ENCODE measurements at regions not wholly inside any gene's neighbourhood (a gene's known extent, or its start where the extent isn't known, plus 50 kb on each side); places are given as distances from the start of the nearest gene placed in this dataset.

DNA sequence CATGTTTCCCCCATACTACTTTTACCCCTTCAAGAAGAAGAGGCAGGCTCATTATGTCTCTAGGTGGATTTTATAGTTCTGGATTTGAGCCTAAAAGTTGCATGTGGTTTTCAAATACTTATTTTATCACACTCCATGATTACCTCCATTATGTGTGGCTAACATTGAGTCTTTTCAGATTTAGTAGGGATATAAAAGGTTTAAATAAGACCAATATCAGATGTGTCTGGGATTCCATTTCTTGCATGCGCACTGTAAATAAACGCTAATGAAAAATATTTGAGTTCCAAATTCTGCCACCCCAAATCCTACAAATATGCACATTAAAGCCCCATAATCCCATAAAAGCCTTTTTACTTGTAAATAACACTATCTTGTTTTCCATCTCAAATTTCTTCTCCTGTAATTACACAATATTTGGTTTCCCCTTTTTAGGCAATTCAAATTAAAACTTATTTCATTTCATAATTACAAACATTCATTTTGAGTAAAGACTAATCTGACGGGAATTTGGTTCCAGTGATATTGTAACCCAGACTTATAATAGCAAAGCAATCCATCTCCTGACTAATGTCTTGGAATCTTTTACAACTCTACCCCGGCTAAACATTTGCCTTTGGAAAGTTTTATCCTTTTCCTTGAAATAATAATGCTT lies 600.0 kb downstream of the SLC4A3 start:
- no peak overlapping the region for H3K4me2 ChIP-seq (ENCODE audit: insufficient read depth, low read length, poor library complexity, severe bottlenecking)

DNA sequence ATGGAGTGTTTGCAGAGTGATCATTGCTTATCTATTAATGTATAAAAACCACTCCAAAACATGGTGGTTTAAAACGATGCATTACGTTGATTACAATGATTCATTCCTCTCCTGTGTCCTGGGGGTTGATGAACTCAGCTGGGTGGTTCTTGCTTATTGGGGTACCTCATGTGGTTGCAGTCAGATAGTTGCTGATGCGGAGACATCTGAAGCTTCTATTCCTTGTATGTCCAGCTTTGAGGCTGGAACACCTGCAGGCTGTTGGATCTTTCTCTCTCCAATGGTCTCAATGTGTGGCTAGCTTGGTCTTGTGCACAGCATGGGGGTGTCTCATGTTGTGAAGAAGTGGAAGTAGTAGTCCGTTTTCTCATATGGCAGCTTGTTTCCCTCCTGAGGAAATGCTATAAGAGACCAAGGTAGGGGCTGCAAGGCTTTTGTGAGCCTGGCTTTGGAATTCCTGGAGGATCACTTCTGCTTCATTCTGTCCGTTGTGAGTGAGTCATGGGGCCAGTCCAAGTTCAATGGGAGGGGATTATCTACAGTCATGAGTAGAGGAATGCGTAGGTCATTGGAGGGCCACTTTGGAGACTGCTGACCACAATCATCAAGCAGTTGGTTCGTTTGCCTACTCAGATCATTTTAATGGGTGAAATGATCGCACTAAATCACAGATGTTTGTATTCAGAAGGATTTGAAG lies 601.0 kb downstream of the SLC4A3 start:
- H3K14ac ChIP-seq (ENCODE audit: low read length) = no peak overlapping the region
- no peaks in the 10 kb centered on the region for H3K79me1 ChIP-seq (ENCODE audit: low read depth, low read length)
- H3K4ac ChIP-seq (ENCODE audit: low read length) = no peak overlapping the region
- H3K27me3 ChIP-seq (ENCODE audit: control insufficient read depth in 3 of 3, insufficient read depth in 3 of 3, low read depth in 1 of 3, low read length in 3 of 3) = no peaks in the 10 kb centered on the region
- H3K4me3 ChIP-seq (ENCODE audit: low read length in 2 of 2) = no peak overlapping the region
- no peak overlapping the region for H2AK5ac ChIP-seq (ENCODE audit: low read depth, low read length)
- no peak for DNase-seq (ENCODE audit: low spot score)
- no peak overlapping the region for H3K18ac ChIP-seq (ENCODE audit: low read length)
- no peaks in the 10 kb centered on the region for H3K36me3 ChIP-seq (replicated peaks in 1 of 2; ENCODE audit: control insufficient read depth in 2 of 2, insufficient read depth in 2 of 2, low read length in 2 of 2)
- H3K23ac ChIP-seq (ENCODE audit: low read depth, low read length, poor library complexity) = no peak overlapping the region
- H2BK15ac ChIP-seq (ENCODE audit: low read length) = no peak overlapping the region
- H4K91ac ChIP-seq (ENCODE audit: low read depth, low read length, poor library complexity) = no peak overlapping the region
- no peak overlapping the region for H2BK12ac ChIP-seq (ENCODE audit: low read length)
- WGBS, 2 donors (ENCODE audit: extremely low coverage in 2 of 2, insufficient read length in 2 of 2, insufficient replicate concordance in 1 of 2) = no CpG with 5 or more reads among the region's 8 CpGs
- H3K27ac ChIP-seq (replicated peaks; ENCODE audit: low read length) = no peak overlapping the region
- H2AFZ ChIP-seq (ENCODE audit: low read length) = no peak overlapping the region
- peaks cover 0 to 1% of the 10 kb centered on the region in 2 donors for H3K9me3 ChIP-seq (replicated peaks in 1 of 2; ENCODE audit: control insufficient read depth in 2 of 2, insufficient read depth in 1 of 2, low read depth in 1 of 2, low read length in 2 of 2)
- no peak overlapping the region for H4K8ac ChIP-seq (ENCODE audit: low read depth, low read length)
- H2BK120ac ChIP-seq (ENCODE audit: low read depth, low read length) = no peak overlapping the region
- H3K4me2 ChIP-seq (ENCODE audit: insufficient read depth, low read length, poor library complexity, severe bottlenecking) = no peak overlapping the region
- H3K9ac ChIP-seq (ENCODE audit: low read depth, low read length, poor library complexity) = no peak overlapping the region
- peaks cover 0 to 1% of the 10 kb centered on the region in 2 donors for H3K4me1 ChIP-seq (ENCODE audit: control insufficient read depth in 2 of 2, insufficient read depth in 1 of 2, low read depth in 1 of 2, low read length in 2 of 2)
- H2BK5ac ChIP-seq (ENCODE audit: low read length) = no peak overlapping the region

More for the DNA sequence above, 600.0 kb downstream of the SLC4A3 start:
- Histone ChIP-seq H3K27ac (replicated peaks; ENCODE audit: low read length) (no peak overlapping the region), H3K36me3 (replicated peaks in 1 of 2; ENCODE audit: control insufficient read depth in 2 of 2, insufficient read depth in 2 of 2, low read length in 2 of 2) (no peaks in the 10 kb centered on the region), H4K8ac (ENCODE audit: low read depth, low read length) (no peak overlapping the region), H2BK12ac (ENCODE audit: low read length) (no peak overlapping the region), H3K18ac (ENCODE audit: low read length) (no peak overlapping the region), H2BK15ac (ENCODE audit: low read length) (no peak overlapping the region), H2AK5ac (ENCODE audit: low read depth, low read length) (no peak overlapping the region), H3K27me3 (ENCODE audit: control insufficient read depth in 3 of 3, insufficient read depth in 3 of 3, low read depth in 1 of 3, low read length in 3 of 3) (no peaks in the 10 kb centered on the region), H3K9ac (ENCODE audit: low read depth, low read length, poor library complexity) (no peak overlapping the region), H3K79me1 (ENCODE audit: low read depth, low read length) (no peaks in the 10 kb centered on the region), H3K14ac (ENCODE audit: low read length) (no peak overlapping the region), H3K4me1 (ENCODE audit: control insufficient read depth in 2 of 2, insufficient read depth in 1 of 2, low read depth in 1 of 2, low read length in 2 of 2) (peaks cover 0 to 1% of the 10 kb centered on the region in 2 donors), H2BK120ac (ENCODE audit: low read depth, low read length) (no peak overlapping the region), H3K9me3 (replicated peaks in 1 of 2; ENCODE audit: control insufficient read depth in 2 of 2, insufficient read depth in 1 of 2, low read depth in 1 of 2, low read length in 2 of 2) (peaks cover 0 to 1% of the 10 kb centered on the region in 2 donors), H2BK5ac (ENCODE audit: low read length) (no peak overlapping the region), H2AFZ (ENCODE audit: low read length) (no peak overlapping the region), H3K23ac (ENCODE audit: low read depth, low read length, poor library complexity) (no peak overlapping the region), H3K4me3 (ENCODE audit: low read length in 2 of 2) (no peak overlapping the region), H4K91ac (ENCODE audit: low read depth, low read length, poor library complexity) (no peak overlapping the region), H3K4ac (ENCODE audit: low read length) (no peak overlapping the region)
- no peak for DNase-seq (ENCODE audit: low spot score)
- no CpG with 5 or more reads among the region's 4 CpGs for WGBS, 2 donors (ENCODE audit: extremely low coverage in 2 of 2, insufficient read length in 2 of 2, insufficient replicate concordance in 1 of 2)

DNA sequence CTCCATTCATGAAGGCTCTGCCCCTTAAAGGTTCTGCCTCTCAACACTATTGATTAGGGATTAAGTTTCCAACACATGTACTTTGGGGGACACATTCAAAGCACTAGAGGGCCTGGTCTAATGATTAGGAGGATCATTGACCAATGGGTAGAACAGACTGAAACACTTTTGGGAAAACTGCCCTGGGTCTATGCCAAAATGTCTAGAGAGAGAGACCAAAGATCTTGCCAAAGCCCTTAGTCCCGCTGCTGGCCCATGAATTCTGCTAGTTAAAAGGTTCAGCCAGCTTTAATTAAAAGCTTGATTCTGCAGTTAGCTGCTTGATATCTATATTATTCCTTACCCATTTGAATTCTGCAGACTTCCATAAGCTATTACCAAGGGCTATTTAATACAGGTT lies 613.2 kb downstream of the SLC4A3 start:
- no peaks in the 10 kb centered on the region for H3K9me3 ChIP-seq (replicated peaks in 1 of 2; ENCODE audit: control insufficient read depth in 2 of 2, insufficient read depth in 1 of 2, low read depth in 1 of 2, low read length in 2 of 2)
- H3K9ac ChIP-seq (ENCODE audit: low read depth, low read length, poor library complexity) = no peak overlapping the region
- H3K36me3 ChIP-seq (replicated peaks in 1 of 2; ENCODE audit: control insufficient read depth in 2 of 2, insufficient read depth in 2 of 2, low read length in 2 of 2) = no peaks in the 10 kb centered on the region
- H3K4ac ChIP-seq (ENCODE audit: low read length) = no peak overlapping the region
- H3K14ac ChIP-seq (ENCODE audit: low read length) = no peak overlapping the region
- H3K18ac ChIP-seq (ENCODE audit: low read length) = no peak overlapping the region
- no peak overlapping the region for H4K8ac ChIP-seq (ENCODE audit: low read depth, low read length)
- no peak overlapping the region for H2BK120ac ChIP-seq (ENCODE audit: low read depth, low read length)
- no peak overlapping the region for H3K4me2 ChIP-seq (ENCODE audit: insufficient read depth, low read length, poor library complexity, severe bottlenecking)
- no CpG with 5 or more reads among the region's 1 CpG for WGBS, 2 donors (ENCODE audit: extremely low coverage in 2 of 2, insufficient read length in 2 of 2, insufficient replicate concordance in 1 of 2)
- no peak overlapping the region for H2BK12ac ChIP-seq (ENCODE audit: low read length)
- H2AFZ ChIP-seq (ENCODE audit: low read length) = no peak overlapping the region
- no peak overlapping the region for H4K91ac ChIP-seq (ENCODE audit: low read depth, low read length, poor library complexity)
- no peak overlapping the region for H3K4me3 ChIP-seq (ENCODE audit: low read length in 2 of 2)
- H3K27me3 ChIP-seq (ENCODE audit: control insufficient read depth in 3 of 3, insufficient read depth in 3 of 3, low read depth in 1 of 3, low read length in 3 of 3) = no peaks in the 10 kb centered on the region
- H3K27ac ChIP-seq (replicated peaks; ENCODE audit: low read length) = no peak overlapping the region
- DNase-seq (ENCODE audit: low spot score) = no peak
- no peak overlapping the region for H3K23ac ChIP-seq (ENCODE audit: low read depth, low read length, poor library complexity)
- no peak overlapping the region for H2BK15ac ChIP-seq (ENCODE audit: low read length)
- no peak overlapping the region for H2AK5ac ChIP-seq (ENCODE audit: low read depth, low read length)
- no peak overlapping the region for H2BK5ac ChIP-seq (ENCODE audit: low read length)
- no peaks in the 10 kb centered on the region for H3K4me1 ChIP-seq (ENCODE audit: control insufficient read depth in 2 of 2, insufficient read depth in 1 of 2, low read depth in 1 of 2, low read length in 2 of 2)
- H3K79me1 ChIP-seq (ENCODE audit: low read depth, low read length) = no peaks in the 10 kb centered on the region

DNA sequence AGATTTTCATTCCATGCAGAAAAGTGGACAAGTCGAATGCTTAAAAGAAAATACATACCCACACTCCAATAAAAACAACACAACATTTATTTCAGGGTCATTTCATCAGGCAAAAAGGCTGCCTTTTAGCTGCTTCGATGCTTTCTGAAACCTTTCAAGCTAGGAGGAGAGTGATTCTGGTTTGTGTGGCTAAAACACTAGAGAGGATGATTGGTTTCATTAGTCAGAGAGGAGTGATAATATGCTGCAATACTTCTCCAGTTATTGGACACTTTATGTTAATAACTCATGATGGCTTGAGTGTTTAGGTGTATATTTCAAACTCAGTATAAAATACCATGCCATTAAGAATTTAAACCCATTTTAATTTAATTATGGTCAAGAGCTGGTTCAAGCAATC lies 614.0 kb downstream of the SLC4A3 start:
- Histone ChIP-seq H2AFZ (ENCODE audit: low read length) (no peak overlapping the region), H3K4ac (ENCODE audit: low read length) (no peak overlapping the region), H4K8ac (ENCODE audit: low read depth, low read length) (no peak overlapping the region), H2BK5ac (ENCODE audit: low read length) (no peak overlapping the region), H3K27ac (replicated peaks; ENCODE audit: low read length) (no peak overlapping the region), H2BK12ac (ENCODE audit: low read length) (no peak overlapping the region), H3K36me3 (replicated peaks in 1 of 2; ENCODE audit: control insufficient read depth in 2 of 2, insufficient read depth in 2 of 2, low read length in 2 of 2) (no peaks in the 10 kb centered on the region), H3K27me3 (ENCODE audit: control insufficient read depth in 3 of 3, insufficient read depth in 3 of 3, low read depth in 1 of 3, low read length in 3 of 3) (no peaks in the 10 kb centered on the region), H2AK5ac (ENCODE audit: low read depth, low read length) (no peak overlapping the region), H4K91ac (ENCODE audit: low read depth, low read length, poor library complexity) (no peak overlapping the region), H3K9ac (ENCODE audit: low read depth, low read length, poor library complexity) (no peak overlapping the region), H3K23ac (ENCODE audit: low read depth, low read length, poor library complexity) (no peak overlapping the region), H3K14ac (ENCODE audit: low read length) (no peak overlapping the region), H2BK15ac (ENCODE audit: low read length) (no peak overlapping the region), H3K18ac (ENCODE audit: low read length) (no peak overlapping the region), H3K4me1 (ENCODE audit: control insufficient read depth in 2 of 2, insufficient read depth in 1 of 2, low read depth in 1 of 2, low read length in 2 of 2) (no peaks in the 10 kb centered on the region), H3K4me3 (ENCODE audit: low read length in 2 of 2) (no peak overlapping the region), H2BK120ac (ENCODE audit: low read depth, low read length) (no peak overlapping the region), H3K4me2 (ENCODE audit: insufficient read depth, low read length, poor library complexity, severe bottlenecking) (no peak overlapping the region), H3K79me1 (ENCODE audit: low read depth, low read length) (no peaks in the 10 kb centered on the region), H3K9me3 (replicated peaks in 1 of 2; ENCODE audit: control insufficient read depth in 2 of 2, insufficient read depth in 1 of 2, low read depth in 1 of 2, low read length in 2 of 2) (no peaks in the 10 kb centered on the region)
- WGBS, 2 donors (ENCODE audit: extremely low coverage in 2 of 2, insufficient read length in 2 of 2, insufficient replicate concordance in 1 of 2) = no CpG with 5 or more reads among the region's 2 CpGs
- no peak for DNase-seq (ENCODE audit: low spot score)

Data from neuronal stem cell (in vitro differentiated cells).